22Rv1 (cell line): ENCODE measurements at regions not wholly inside any gene's neighbourhood (a gene's known extent, or its start where the extent isn't known, plus 50 kb on each side); places are given as distances from the start of the nearest gene placed in this dataset.

Source experiments
- H3K27ac ChIP-seq: fragments of 450-650 bp; 2 replicates; pipeline ENCODE4 v1.5.1; 2017
- ZFX ChIP-seq: fragments of 450-650 bp; IDR thresholded peaks from 2 replicates; pipeline ENCODE4 v1.6.1; 2017; ENCODE audit warnings: antibody characterized with exemption, borderline replicate concordance
- TF ChIP-seq, protein P1 (sequence below): fragments of 450-650 bp; IDR thresholded peaks from 2 replicates; pipeline ENCODE4 v1.5.1; 2017; ENCODE audit warnings: mild to moderate bottlenecking

DNA sequence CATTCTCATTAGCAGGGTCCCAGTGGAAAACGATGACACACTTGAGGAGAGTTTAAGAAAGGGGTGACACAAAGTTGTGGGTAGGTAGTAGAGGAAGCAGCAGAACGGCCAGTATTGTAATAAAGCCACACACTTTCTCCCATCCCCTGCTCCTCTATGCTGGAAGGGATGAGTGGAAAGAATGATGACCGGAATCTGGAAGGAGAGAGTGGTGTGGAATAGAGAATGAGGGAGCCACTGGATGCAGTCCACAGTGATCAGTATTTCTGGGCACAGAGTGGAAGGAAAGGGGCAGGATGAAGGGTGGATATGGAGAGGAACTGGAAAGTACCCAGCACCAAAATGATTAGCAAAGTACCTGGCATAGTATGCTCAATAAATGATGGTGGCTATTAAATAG lies 133.8 kb upstream of the DAB2 start:
- H3K27ac ChIP-seq: no peak overlapping the region
- no peak for TF ChIP-seq ZFX
- TF ChIP-seq, protein P1, sequence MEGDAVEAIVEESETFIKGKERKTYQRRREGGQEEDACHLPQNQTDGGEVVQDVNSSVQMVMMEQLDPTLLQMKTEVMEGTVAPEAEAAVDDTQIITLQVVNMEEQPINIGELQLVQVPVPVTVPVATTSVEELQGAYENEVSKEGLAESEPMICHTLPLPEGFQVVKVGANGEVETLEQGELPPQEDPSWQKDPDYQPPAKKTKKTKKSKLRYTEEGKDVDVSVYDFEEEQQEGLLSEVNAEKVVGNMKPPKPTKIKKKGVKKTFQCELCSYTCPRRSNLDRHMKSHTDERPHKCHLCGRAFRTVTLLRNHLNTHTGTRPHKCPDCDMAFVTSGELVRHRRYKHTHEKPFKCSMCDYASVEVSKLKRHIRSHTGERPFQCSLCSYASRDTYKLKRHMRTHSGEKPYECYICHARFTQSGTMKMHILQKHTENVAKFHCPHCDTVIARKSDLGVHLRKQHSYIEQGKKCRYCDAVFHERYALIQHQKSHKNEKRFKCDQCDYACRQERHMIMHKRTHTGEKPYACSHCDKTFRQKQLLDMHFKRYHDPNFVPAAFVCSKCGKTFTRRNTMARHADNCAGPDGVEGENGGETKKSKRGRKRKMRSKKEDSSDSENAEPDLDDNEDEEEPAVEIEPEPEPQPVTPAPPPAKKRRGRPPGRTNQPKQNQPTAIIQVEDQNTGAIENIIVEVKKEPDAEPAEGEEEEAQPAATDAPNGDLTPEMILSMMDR: no peak

DNA sequence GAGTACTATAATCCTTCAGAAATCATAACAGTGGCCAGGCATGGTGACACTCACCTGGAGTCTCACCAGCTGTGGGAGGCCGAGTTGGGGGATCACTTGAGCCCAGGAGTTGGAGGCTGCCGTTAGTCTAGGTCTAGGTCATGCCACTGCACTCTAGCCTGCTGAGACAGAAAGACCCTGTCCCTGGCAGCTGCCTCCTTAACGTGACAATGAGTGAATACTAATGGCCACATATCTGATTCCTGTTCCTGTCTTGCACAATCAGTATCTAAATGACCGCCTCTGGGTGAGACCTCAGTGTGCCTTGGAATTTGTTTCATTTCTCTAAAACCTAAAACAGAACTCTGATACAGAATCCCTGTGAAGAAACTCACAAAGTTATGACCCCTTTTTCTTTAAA lies 131.0 kb upstream of the DAB2 start:
- no peak for TF ChIP-seq ZFX
- TF ChIP-seq, protein P1: no peak
- H3K27ac ChIP-seq: no peak overlapping the region

DNA sequence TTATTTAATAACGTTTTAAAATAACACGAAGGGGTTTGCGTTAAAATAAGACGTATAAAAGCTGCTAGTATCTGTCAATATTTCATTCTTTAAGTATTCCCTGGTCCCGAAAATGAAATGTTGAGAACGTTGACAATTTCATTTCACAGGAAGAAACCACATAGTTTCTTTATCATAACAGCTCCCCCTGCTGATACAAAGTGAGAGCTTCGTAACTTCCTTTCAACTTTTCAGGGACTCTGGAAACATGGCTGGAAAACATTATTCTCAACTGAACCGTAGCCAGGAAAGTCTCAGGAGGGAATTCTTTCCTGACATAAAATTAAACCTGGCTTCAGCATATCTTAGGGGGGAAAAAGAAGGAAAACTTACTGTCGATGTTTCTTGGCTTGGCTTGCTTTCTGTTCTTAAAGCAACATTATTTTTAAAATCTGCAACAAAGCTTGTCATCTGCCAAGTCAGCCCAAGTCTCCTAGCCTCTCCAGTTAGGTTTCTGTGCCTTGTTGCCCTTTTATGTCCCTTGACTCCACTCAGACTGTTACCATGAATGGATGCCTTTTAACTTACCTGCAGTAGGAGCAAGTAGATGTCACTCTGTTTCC lies 122.9 kb upstream of the DAB2 start:
- no peak overlapping the region for H3K27ac ChIP-seq
- TF ChIP-seq, protein P1: peak; percentile 77
- TF ChIP-seq ZFX: no peak

DNA sequence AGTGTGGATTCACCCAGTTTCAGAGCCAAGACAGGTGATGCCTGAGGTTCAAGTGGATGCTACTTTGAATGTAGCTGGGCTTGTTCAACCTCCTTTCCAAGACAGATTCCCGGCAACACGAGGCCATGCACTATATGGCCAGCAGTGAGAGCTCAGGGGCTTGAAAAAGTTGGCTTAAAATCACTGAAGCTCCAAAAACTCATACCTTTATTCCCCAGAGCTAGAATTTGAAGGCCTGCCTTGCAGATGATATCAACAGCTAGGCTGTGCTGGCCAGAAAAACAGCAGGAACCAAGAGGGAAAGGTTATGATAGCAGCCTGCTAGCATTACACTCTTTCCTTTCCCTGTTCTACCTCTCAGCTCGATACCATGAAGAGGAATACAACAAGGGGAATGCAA lies 120.2 kb upstream of the DAB2 start:
- no peak overlapping the region for H3K27ac ChIP-seq
- TF ChIP-seq, protein P1: no peak
- TF ChIP-seq ZFX: no peak

DNA sequence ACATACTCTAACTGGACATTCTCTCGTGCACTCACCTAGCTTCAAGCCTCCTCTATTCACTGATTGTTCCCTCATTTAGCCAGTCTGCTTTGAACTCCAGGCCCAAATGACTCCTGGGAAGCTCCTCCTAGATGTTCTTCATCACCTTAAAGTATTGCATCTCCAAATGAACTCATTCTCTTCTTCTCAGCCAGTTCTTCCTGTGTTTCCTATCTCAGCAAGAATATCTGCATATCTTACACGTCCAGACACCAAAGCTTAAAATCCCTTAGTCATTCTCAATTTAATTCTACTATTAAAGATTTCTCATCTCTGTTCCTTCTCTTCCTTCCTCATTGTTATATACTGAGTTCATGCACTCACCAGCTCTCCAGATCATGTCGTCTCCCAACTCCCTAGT lies 118.6 kb upstream of the DAB2 start:
- TF ChIP-seq ZFX: no peak
- TF ChIP-seq, protein P1: no peak
- H3K27ac ChIP-seq: no peak overlapping the region

DNA sequence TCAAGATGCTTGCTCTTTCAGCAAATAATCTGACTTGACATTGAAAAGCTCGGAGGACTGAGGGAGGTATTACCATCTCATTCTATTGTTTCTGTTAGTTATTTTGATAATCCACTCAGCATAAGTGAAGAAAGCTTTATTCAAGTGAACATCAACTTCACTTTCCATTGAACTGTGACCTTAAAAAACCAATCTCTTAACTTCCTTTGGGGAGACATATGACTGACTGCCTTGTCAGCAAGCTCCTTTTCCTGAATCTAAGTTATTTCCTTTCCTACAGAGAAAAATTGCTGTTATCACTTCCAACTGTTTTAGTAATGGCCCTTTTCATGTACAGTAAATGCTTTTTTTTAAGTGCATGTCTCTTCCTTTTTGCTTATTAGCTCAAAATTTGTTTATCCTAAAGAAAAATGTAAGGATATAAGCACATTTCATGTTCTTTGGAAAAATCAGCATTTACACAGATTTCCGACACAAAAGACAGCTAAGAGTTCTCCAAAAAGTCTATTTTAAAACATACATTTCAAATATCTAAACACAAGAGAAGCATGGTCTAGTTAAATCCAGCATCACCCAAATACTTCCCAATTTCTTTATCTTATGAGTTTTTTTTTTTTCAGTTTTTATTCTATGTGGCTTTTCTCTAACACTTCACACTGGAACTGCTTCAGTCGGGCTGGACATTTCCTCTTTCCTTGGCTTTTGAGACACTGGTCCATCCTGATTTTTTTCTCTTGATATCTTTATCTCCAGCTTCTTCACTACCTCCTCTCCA lies 117.9 kb upstream of the DAB2 start:
- H3K27ac ChIP-seq: no peak overlapping the region
- TF ChIP-seq, protein P1: no peak
- TF ChIP-seq ZFX: no peak

DNA sequence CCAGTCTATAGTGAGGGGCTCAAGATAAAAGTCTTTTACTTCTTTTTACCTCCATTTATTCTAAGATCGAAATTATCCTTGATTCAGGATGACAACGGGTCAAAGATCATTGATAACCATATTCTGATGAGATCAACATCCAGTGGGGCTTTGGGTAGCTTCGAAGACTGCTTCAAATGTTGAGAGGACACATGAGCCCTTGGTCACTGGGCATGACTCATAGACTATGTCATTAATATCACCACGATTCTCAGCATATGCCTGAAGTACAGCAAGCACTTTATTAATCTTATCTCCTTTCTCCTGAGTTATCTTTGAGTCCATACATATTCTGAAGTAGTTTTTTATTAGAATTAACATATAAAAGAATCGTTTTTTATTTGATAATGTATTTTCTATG lies 117.1 kb upstream of the DAB2 start:
- H3K27ac ChIP-seq: no peak overlapping the region

More for the DNA sequence above, 117.1 kb upstream of the DAB2 start:
- TF ChIP-seq ZFX: no peak
- TF ChIP-seq, protein P1: no peak
